Endothelial cell of umbilical vein (primary cell): ENCODE measurements at regions not wholly inside any gene's neighbourhood (a gene's known extent, or its start where the extent isn't known, plus 50 kb on each side); places are given as distances from the start of the nearest gene placed in this dataset.
"Not testable (repeated sequence)": the region's sequence is repeated elsewhere in the genome, so short reads cannot be mapped to it uniquely, and the experiment has no call there.

ENCODE experiments used
- BruUV-seq: library from RNA; stranded (reverse); fragments of 400-500 nt; replicated peaks from 2 replicates; lab custom pipeline; 2021; lab: Mats Ljungman, UMichigan
- CTCF ChIA-PET: fragments of 300-600, 350-600 bp; sonication (Branson Sonifier 250); formaldehyde crosslinking; loops from one replicate; lab custom pipeline; 2021; ENCODE audit warnings: antibody characterized with exemption, inconsistent platforms; lab: Charles Lee
- POLR2A ChIA-PET: fragments of 300-600, 350-600 bp; sonication (Branson Sonifier 250); formaldehyde crosslinking; loops from one replicate; lab custom pipeline; 2021; ENCODE audit warnings: antibody characterized with exemption, inconsistent platforms; lab: Charles Lee
- DNase-seq: peaks from one replicate; pipeline ENCODE4 v3.0.0-alpha.2; 2011; ENCODE audit warnings: low read depth, low spot score
- FAIRE-seq: peaks from 2 replicates; lab custom pipeline; 2011; peaks lifted over from hg19 to GRCh38; lab: Jason Lieb, UNC
- H2AFZ ChIP-seq: 2 replicates; pipeline ENCODE4 v1.6.0; 2012; ENCODE audit warnings: low read depth, low read length, control low read depth, inconsistent platforms
- H3K27ac ChIP-seq: 2 replicates; pipeline ENCODE4 v1.5.1; 2011; ENCODE audit warnings: low read depth, mild to moderate bottlenecking, control low read depth, low read length, moderate library complexity; ENCODE audit not compliant: insufficient read depth
- H3K27me3 ChIP-seq, 2 experiments: 2 replicates each; pipeline versions ENCODE4 v1.6.0 to v1.6.1; 2011; ENCODE audit warnings: low read length in 2 of 2, mixed read lengths in 1 of 2; ENCODE audit not compliant: control insufficient read depth in 2 of 2, insufficient read depth in 2 of 2
- H3K36me3 ChIP-seq, 2 experiments: 2 replicates in 1 of 2; 3 replicates in 1 of 2; pipeline ENCODE4 v1.5.1; 2011; ENCODE audit warnings: low read length in 2 of 2, mild to moderate bottlenecking in 1 of 2, moderate library complexity in 1 of 2; ENCODE audit not compliant: control insufficient read depth in 2 of 2, insufficient read depth in 2 of 2; ENCODE audit errors: extremely low read depth in 1 of 2
- H3K4me1 ChIP-seq: 3 replicates; pipeline ENCODE4 v1.5.1; 2011; ENCODE audit warnings: mild to moderate bottlenecking, low read length; ENCODE audit not compliant: control insufficient read depth, insufficient read depth; ENCODE audit errors: extremely low read depth
- H3K4me2 ChIP-seq: 2 replicates; pipeline ENCODE4 v1.6.1; 2011; ENCODE audit warnings: low read length, control low read depth, mixed read lengths; ENCODE audit not compliant: insufficient read depth
- H3K4me3 ChIP-seq, 3 experiments: fragments of 200-600 bp in 1 of 3; sonication (generic), shearing (Covaris generic) in 1 of 3; replicated peaks in 1 of 3; 2 replicates each; pipeline ENCODE4 v1.5.1; 2011 to 2016; ENCODE audit warnings: control low read depth in 3 of 3, low read length in 3 of 3, mild to moderate bottlenecking in 2 of 3, inconsistent platforms in 1 of 3, low read depth in 1 of 3, moderate library complexity in 1 of 3; ENCODE audit not compliant: insufficient read depth in 1 of 3
- H3K79me2 ChIP-seq: 2 replicates; pipeline ENCODE4 v1.6.0; 2012; ENCODE audit warnings: low read length, inconsistent platforms; ENCODE audit not compliant: control insufficient read depth, insufficient read depth
- H3K9ac ChIP-seq: replicated peaks from 2 replicates; pipeline ENCODE3; 2011; ENCODE audit warnings: low read length, control low read depth; ENCODE audit not compliant: insufficient read depth; ENCODE audit errors: extremely low read depth
- H3K9me1 ChIP-seq: replicated peaks from 3 replicates; pipeline ENCODE4 v1.6.0; 2011; ENCODE audit warnings: mild to moderate bottlenecking, low read length; ENCODE audit not compliant: control insufficient read depth, insufficient read depth; ENCODE audit errors: extremely low read depth
- H3K9me3 ChIP-seq: replicated peaks from 2 replicates; pipeline ENCODE4 v1.5.1; 2012; ENCODE audit warnings: low read length, inconsistent platforms; ENCODE audit not compliant: control insufficient read depth, insufficient read depth
- H4K20me1 ChIP-seq: replicated peaks from 2 replicates; pipeline ENCODE3; 2011; ENCODE audit warnings: mild to moderate bottlenecking, low read length; ENCODE audit not compliant: control insufficient read depth, insufficient read depth; ENCODE audit errors: extremely low read depth
- dilution Hi-C: fragments of 300-500 bp; cut with MboI; formaldehyde crosslinking; loops from one replicate; pipeline ENCODE4 v1.15.0; 2019; ENCODE audit warnings: low sequenced_read_pairs; ENCODE audit not compliant: extremely low pct_ligation_motif_present
- intact Hi-C: fragments of 100-400 bp; cut with micrococcal nuclease; formaldehyde crosslinking; loops from one replicate; pipeline ENCODE4 v1.10.0; 2022

- H2AFZ ChIP-seq, FAIRE-seq, CTCF ChIA-PET, H3K27ac ChIP-seq, H3K4me1 ChIP-seq, H3K9me1 ChIP-seq, H3K36me3 ChIP-seq, H4K20me1 ChIP-seq, H3K27me3 ChIP-seq, POLR2A ChIA-PET, H3K4me3 ChIP-seq, H3K9ac ChIP-seq, H3K79me2 ChIP-seq, BruUV-seq, H3K9me3 ChIP-seq, dilution Hi-C loops, H3K4me2 ChIP-seq, intact Hi-C loops: not testable (repeated sequence)
- peak; percentile 1 for DNase-seq
Observed at GRCh38 chr9:40097992-40098391, 742.5 kb downstream of the SPATA31A1 start.

DNA sequence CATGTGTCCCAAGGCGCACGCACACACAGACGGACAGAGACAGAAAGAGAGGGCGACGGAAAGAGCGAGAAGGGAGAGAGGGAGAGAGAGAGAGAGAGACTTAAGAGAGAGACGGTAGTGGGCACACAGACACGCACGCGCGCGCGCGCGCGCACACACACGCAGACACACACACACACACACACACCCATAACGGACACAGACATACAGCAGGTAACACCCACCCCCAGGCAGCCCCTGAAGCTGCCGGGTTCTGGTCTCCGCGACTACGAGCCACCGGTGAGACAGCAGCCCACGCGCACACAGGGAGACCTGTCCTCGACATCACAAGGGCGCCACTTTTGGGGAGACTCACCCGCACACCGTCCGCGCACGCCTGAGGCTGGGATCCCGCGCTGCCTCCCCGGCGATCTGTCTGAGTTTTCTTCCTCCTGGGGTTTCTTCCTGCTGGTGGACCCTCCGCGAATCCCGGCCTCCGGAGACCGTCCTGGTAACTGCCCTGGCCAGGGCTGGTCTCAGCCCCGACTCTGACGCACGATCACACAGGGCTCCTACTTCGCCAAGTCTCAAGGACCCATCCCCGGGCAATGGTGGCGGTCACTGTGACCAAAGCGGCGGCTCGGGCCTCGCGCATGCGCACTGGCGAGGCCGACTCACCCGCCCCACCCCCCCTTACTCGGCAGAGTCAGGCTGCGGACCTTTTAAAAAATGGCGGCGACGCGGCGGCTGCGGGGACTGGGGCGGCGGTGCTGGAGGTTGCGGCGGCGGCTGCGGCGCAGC is 750.7 kb downstream of the SPATA31A1 start:
- H3K4me2 ChIP-seq, intact Hi-C loops: not testable (repeated sequence)

DNA sequence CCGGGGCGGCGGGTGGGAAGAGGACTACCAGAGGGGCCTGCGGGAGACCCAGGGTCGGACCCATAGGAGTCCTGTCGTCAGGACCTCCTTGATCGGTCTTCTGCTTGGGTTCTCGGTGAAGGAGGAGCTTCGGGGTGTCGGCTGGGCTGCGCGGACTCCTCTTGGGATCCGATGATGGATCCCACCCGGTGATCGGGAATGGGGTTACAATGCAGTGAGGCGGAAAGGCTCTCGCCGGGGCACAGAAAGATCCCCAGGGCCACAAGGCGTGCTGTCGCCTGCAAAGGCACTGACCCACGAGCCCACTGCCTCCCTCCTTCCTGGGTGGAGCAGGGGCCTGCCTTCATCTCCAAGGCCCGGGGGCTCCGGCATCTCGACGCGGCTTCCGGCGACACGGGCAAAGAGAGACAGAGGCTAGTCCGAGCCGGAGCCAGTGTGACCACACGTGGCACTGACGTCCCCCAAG is 751.3 kb downstream of the SPATA31A1 start:
- H3K79me2 ChIP-seq, H4K20me1 ChIP-seq, H3K9ac ChIP-seq, H3K4me3 ChIP-seq, H3K4me2 ChIP-seq, dilution Hi-C loops, DNase-seq, H2AFZ ChIP-seq, POLR2A ChIA-PET, H3K4me1 ChIP-seq, FAIRE-seq, CTCF ChIA-PET, intact Hi-C loops, H3K9me3 ChIP-seq, H3K9me1 ChIP-seq, H3K27ac ChIP-seq, H3K27me3 ChIP-seq, H3K36me3 ChIP-seq, BruUV-seq: not testable (repeated sequence)

More for the DNA sequence above, 750.7 kb downstream of the SPATA31A1 start:
- BruUV-seq, POLR2A ChIA-PET, CTCF ChIA-PET, H3K4me3 ChIP-seq, H4K20me1 ChIP-seq, H3K36me3 ChIP-seq, H3K79me2 ChIP-seq, H3K27me3 ChIP-seq, H3K27ac ChIP-seq, H3K9me1 ChIP-seq, H3K9ac ChIP-seq, H3K4me1 ChIP-seq, H2AFZ ChIP-seq, FAIRE-seq, dilution Hi-C loops, H3K9me3 ChIP-seq: not testable (repeated sequence)
- DNase-seq = peak; percentile 8

- H3K4me1 ChIP-seq, dilution Hi-C loops, FAIRE-seq, H3K27ac ChIP-seq, H3K27me3 ChIP-seq, H2AFZ ChIP-seq, H3K9me3 ChIP-seq, H3K9me1 ChIP-seq, DNase-seq, H3K79me2 ChIP-seq, intact Hi-C loops, H3K9ac ChIP-seq, BruUV-seq, CTCF ChIA-PET, H3K4me2 ChIP-seq, H3K36me3 ChIP-seq, H3K4me3 ChIP-seq, H4K20me1 ChIP-seq, POLR2A ChIA-PET: not testable (repeated sequence)
Observed at GRCh38 chr9:40107251-40107650, 751.8 kb downstream of the SPATA31A1 start.
